CD4-positive, alpha-beta memory T cell (primary cell): ENCODE measurements at regions not wholly inside any gene's neighbourhood (a gene's known extent, or its start where the extent isn't known, plus 50 kb on each side); places are given as distances from the start of the nearest gene placed in this dataset.

ENCODE experiments used
- CTCF ChIA-PET: fragments of 350-600 bp; sonication (Branson Sonifier 250); formaldehyde crosslinking; loops from one replicate; lab custom pipeline; 2021; ENCODE audit warnings: inconsistent platforms; ENCODE audit not compliant: partially characterized antibody; lab: Charles Lee
- POLR2A ChIA-PET: fragments of 350-600 bp; sonication (Branson Sonifier 250); formaldehyde crosslinking; loops from one replicate; lab custom pipeline; 2021; ENCODE audit not compliant: partially characterized antibody; lab: Charles Lee
- DNase-seq, 5 donors: peaks; one replicate each; pipeline versions ENCODE4 v3.0.0 to v3.0.0-alpha.2; 2020 to 2022; ENCODE audit warnings: mixed read lengths in 1 of 5
- H3K27ac ChIP-seq: one replicate; pipeline ENCODE4 v1.7.0; 2013; ENCODE audit warnings: low read depth, low read length
- H3K27me3 ChIP-seq: 2 replicates; pipeline ENCODE4 v1.7.0; 2013; ENCODE audit warnings: mild to moderate bottlenecking, low read length, moderate library complexity; ENCODE audit not compliant: insufficient read depth
- H3K36me3 ChIP-seq: 2 replicates; pipeline ENCODE4 v1.7.0; 2013; ENCODE audit warnings: mild to moderate bottlenecking, low read length, moderate library complexity; ENCODE audit not compliant: insufficient read depth
- H3K4me1 ChIP-seq: 2 replicates; pipeline ENCODE4 v1.7.0; 2013; ENCODE audit warnings: mild to moderate bottlenecking, low read length, moderate library complexity; ENCODE audit not compliant: insufficient read depth
- H3K4me3 ChIP-seq, 2 donors: one replicate each; pipeline ENCODE4 v1.7.0; 2013; ENCODE audit warnings: low read length in 2 of 2, mild to moderate bottlenecking in 1 of 2
- H3K9me3 ChIP-seq, 2 donors: one replicate each; pipeline ENCODE4 v1.7.0; 2013; ENCODE audit warnings: low read length in 2 of 2, control low read depth in 1 of 2; ENCODE audit not compliant: control insufficient read depth in 1 of 2
- H3K27ac Mint-ChIP-seq, 7 donors: one replicate each; pipeline ENCODE4 v1.8.0; 2020 to 2021; ENCODE audit warnings: mixed read lengths in 7 of 7, mild to moderate bottlenecking in 6 of 7, inconsistent platforms in 3 of 7, moderate library complexity in 3 of 7
- H3K27me3 Mint-ChIP-seq, 2 donors: one replicate each; pipeline ENCODE4 v1.8.0; 2020 to 2021; ENCODE audit warnings: mixed read lengths in 2 of 2
- H3K36me3 Mint-ChIP-seq, 2 donors: one replicate each; pipeline ENCODE4 v1.8.0; 2020 to 2021; ENCODE audit warnings: mixed read lengths in 2 of 2, inconsistent platforms in 1 of 2, mild to moderate bottlenecking in 1 of 2
- H3K4me1 Mint-ChIP-seq, 4 donors: one replicate each; pipeline ENCODE4 v1.8.0; 2020 to 2021; ENCODE audit warnings: mixed read lengths in 4 of 4, mild to moderate bottlenecking in 1 of 4
- H3K4me3 Mint-ChIP-seq, 8 donors: one replicate each; pipeline ENCODE4 v1.8.0; 2020 to 2021; ENCODE audit warnings: mixed read lengths in 8 of 8, mild to moderate bottlenecking in 7 of 8, moderate library complexity in 6 of 8, inconsistent platforms in 3 of 8
- H3K9me3 Mint-ChIP-seq, 8 donors: one replicate each; pipeline ENCODE4 v1.8.0; 2020 to 2021; ENCODE audit warnings: mixed read lengths in 8 of 8, mild to moderate bottlenecking in 5 of 8, inconsistent platforms in 3 of 8, moderate library complexity in 1 of 8
- intact Hi-C: fragments of 100-400 bp; cut with micrococcal nuclease; formaldehyde crosslinking; loops from one replicate; pipeline ENCODE4 v1.15.1; 2023

GRCh38 chr21:19011451-19011850 is 607.9 kb upstream of the TMPRSS15 start:
- ChIA-PET POLR2A (no interaction called here), CTCF (no interaction called here)
- H3K9me3 ChIP-seq = no peaks in the 10 kb centered on the region
- Mint-ChIP-seq H3K27ac (no peak overlapping the region), H3K27me3 (no peaks in the 10 kb centered on the region), H3K4me1 (no peaks in the 10 kb centered on the region), H3K9me3 (peaks cover 0 to 18% (median 8%) of the 10 kb centered on the region in 8 donors), H3K4me3 (no peak overlapping the region), H3K36me3 (no peaks in the 10 kb centered on the region)
- intact Hi-C loops = no loop called here
- H3K4me1 ChIP-seq = no peaks in the 10 kb centered on the region
- no peak overlapping the region for H3K27ac ChIP-seq
- no peak for DNase-seq
- H3K27me3 ChIP-seq = no peaks in the 10 kb centered on the region
- no peak overlapping the region for H3K4me3 ChIP-seq
- no peaks in the 10 kb centered on the region for H3K36me3 ChIP-seq

- intact Hi-C loops = no loop called here
- CTCF ChIA-PET = no interaction called here
- Mint-ChIP-seq H3K36me3 (no peaks in the 10 kb centered on the region), H3K4me3 (no peak overlapping the region), H3K27ac (no peak overlapping the region), H3K27me3 (no peaks in the 10 kb centered on the region), H3K4me1 (no peaks in the 10 kb centered on the region), H3K9me3 (peaks cover 0 to 11% (median 6%) of the 10 kb centered on the region in 8 donors)
- POLR2A ChIA-PET = no interaction called here
- H3K9me3 ChIP-seq = no peaks in the 10 kb centered on the region
- H3K36me3 ChIP-seq = no peaks in the 10 kb centered on the region
- H3K27me3 ChIP-seq = no peaks in the 10 kb centered on the region
- H3K4me1 ChIP-seq = no peaks in the 10 kb centered on the region
- no peak overlapping the region for H3K4me3 ChIP-seq
- no peak overlapping the region for H3K27ac ChIP-seq
- no peak for DNase-seq
Measured at GRCh38 chr21:19013916-19014315, 610.3 kb upstream of the TMPRSS15 start.

GRCh38 chr21:19018529-19018928 is 614.9 kb upstream of the TMPRSS15 start:
- H3K27ac Mint-ChIP-seq = no peak overlapping the region
- peaks cover 0 to 9% (median 4%) of the 10 kb centered on the region in 8 donors for H3K9me3 Mint-ChIP-seq
- H3K27me3 ChIP-seq = no peaks in the 10 kb centered on the region
- no peaks in the 10 kb centered on the region for H3K4me1 ChIP-seq
- no peaks in the 10 kb centered on the region for H3K27me3 Mint-ChIP-seq
- no peaks in the 10 kb centered on the region for H3K4me1 Mint-ChIP-seq
- ChIA-PET POLR2A (no interaction called here), CTCF (no interaction called here)
- H3K27ac ChIP-seq = no peak overlapping the region
- H3K36me3 ChIP-seq = no peaks in the 10 kb centered on the region
- H3K4me3 ChIP-seq = no peak overlapping the region
- H3K4me3 Mint-ChIP-seq = no peak overlapping the region
- DNase-seq = no peak
- intact Hi-C loops = no loop called here
- H3K9me3 ChIP-seq = no peaks in the 10 kb centered on the region
- no peaks in the 10 kb centered on the region for H3K36me3 Mint-ChIP-seq

GRCh38 chr21:19022978-19023377 is 619.4 kb upstream of the TMPRSS15 start:
- no peaks in the 10 kb centered on the region for H3K4me1 Mint-ChIP-seq
- peaks cover 0 to 10% (median 4%) of the 10 kb centered on the region in 8 donors for H3K9me3 Mint-ChIP-seq
- H3K36me3 Mint-ChIP-seq = no peaks in the 10 kb centered on the region
- no peak for DNase-seq
- H3K4me3 Mint-ChIP-seq = no peak overlapping the region
- Histone ChIP-seq H3K4me3 (no peak overlapping the region), H3K4me1 (no peaks in the 10 kb centered on the region), H3K27ac (no peak overlapping the region), H3K27me3 (no peaks in the 10 kb centered on the region), H3K36me3 (no peaks in the 10 kb centered on the region), H3K9me3 (no peaks in the 10 kb centered on the region)
- H3K27me3 Mint-ChIP-seq = no peaks in the 10 kb centered on the region
- intact Hi-C loops = no loop called here
- POLR2A ChIA-PET = no interaction called here
- no peak overlapping the region for H3K27ac Mint-ChIP-seq
- CTCF ChIA-PET = no interaction called here

GRCh38 chr21:19026911-19027310 is 623.3 kb upstream of the TMPRSS15 start:
- intact Hi-C loops = no loop called here
- H3K9me3 ChIP-seq = no peaks in the 10 kb centered on the region
- H3K4me3 ChIP-seq = no peak overlapping the region
- H3K27ac ChIP-seq = no peak overlapping the region
- Mint-ChIP-seq H3K27ac (no peak overlapping the region), H3K4me3 (no peak overlapping the region), H3K4me1 (no peaks in the 10 kb centered on the region), H3K9me3 (peaks cover 0 to 6% (median 4%) of the 10 kb centered on the region in 8 donors), H3K36me3 (no peaks in the 10 kb centered on the region), H3K27me3 (no peaks in the 10 kb centered on the region)
- no peaks in the 10 kb centered on the region for H3K36me3 ChIP-seq
- no peaks in the 10 kb centered on the region for H3K4me1 ChIP-seq
- CTCF ChIA-PET = no interaction called here
- no peak for DNase-seq
- H3K27me3 ChIP-seq = no peaks in the 10 kb centered on the region
- POLR2A ChIA-PET = no interaction called here

GRCh38 chr21:19029816-19030215 is 626.2 kb upstream of the TMPRSS15 start:
- H3K4me3 ChIP-seq = no peak overlapping the region
- Mint-ChIP-seq H3K9me3 (peaks cover 0 to 13% (median 10%) of the 10 kb centered on the region in 8 donors), H3K4me3 (no peak overlapping the region), H3K36me3 (no peaks in the 10 kb centered on the region), H3K27ac (no peak overlapping the region), H3K27me3 (no peaks in the 10 kb centered on the region), H3K4me1 (no peaks in the 10 kb centered on the region)
- intact Hi-C loops = no loop called here
- ChIA-PET POLR2A (no interaction called here), CTCF (no interaction called here)
- H3K27me3 ChIP-seq = no peaks in the 10 kb centered on the region
- no peaks in the 10 kb centered on the region for H3K36me3 ChIP-seq
- no peak for DNase-seq
- no peak overlapping the region for H3K27ac ChIP-seq
- H3K4me1 ChIP-seq = no peaks in the 10 kb centered on the region
- H3K9me3 ChIP-seq = no peaks in the 10 kb centered on the region

GRCh38 chr21:19031953-19032352 is 628.4 kb upstream of the TMPRSS15 start:
- no peaks in the 10 kb centered on the region for H3K4me1 ChIP-seq
- no peaks in the 10 kb centered on the region for H3K9me3 ChIP-seq
- no peak overlapping the region for H3K27ac ChIP-seq
- Mint-ChIP-seq H3K36me3 (no peaks in the 10 kb centered on the region), H3K27ac (no peak overlapping the region), H3K27me3 (no peaks in the 10 kb centered on the region), H3K4me3 (no peak overlapping the region), H3K9me3 (peaks cover 0 to 15% (median 9%) of the 10 kb centered on the region in 8 donors), H3K4me1 (no peaks in the 10 kb centered on the region)
- intact Hi-C loops = no loop called here
- no peaks in the 10 kb centered on the region for H3K36me3 ChIP-seq
- H3K4me3 ChIP-seq = no peak overlapping the region
- POLR2A ChIA-PET = no interaction called here
- CTCF ChIA-PET = no interaction called here
- no peak for DNase-seq
- H3K27me3 ChIP-seq = no peaks in the 10 kb centered on the region

- intact Hi-C loops = no loop called here
- Mint-ChIP-seq H3K27ac (no peak overlapping the region), H3K9me3 (peaks cover 2 to 17% (median 10%) of the 10 kb centered on the region in 8 donors), H3K36me3 (no peaks in the 10 kb centered on the region), H3K4me3 (no peak overlapping the region), H3K27me3 (no peaks in the 10 kb centered on the region), H3K4me1 (no peaks in the 10 kb centered on the region)
- ChIA-PET POLR2A (no interaction called here), CTCF (no interaction called here)
- Histone ChIP-seq H3K27me3 (no peaks in the 10 kb centered on the region), H3K4me3 (no peak overlapping the region), H3K9me3 (no peaks in the 10 kb centered on the region), H3K27ac (no peak overlapping the region), H3K4me1 (no peaks in the 10 kb centered on the region), H3K36me3 (no peaks in the 10 kb centered on the region)
- no peak for DNase-seq
Measured at GRCh38 chr21:19034041-19034440, 630.5 kb upstream of the TMPRSS15 start.
